ENCODE measurements at regions not wholly inside any gene's neighbourhood (a gene's known extent, or its start where the extent isn't known, plus 50 kb on each side); places are given as distances from the start of the nearest gene placed in this dataset.

DNA sequence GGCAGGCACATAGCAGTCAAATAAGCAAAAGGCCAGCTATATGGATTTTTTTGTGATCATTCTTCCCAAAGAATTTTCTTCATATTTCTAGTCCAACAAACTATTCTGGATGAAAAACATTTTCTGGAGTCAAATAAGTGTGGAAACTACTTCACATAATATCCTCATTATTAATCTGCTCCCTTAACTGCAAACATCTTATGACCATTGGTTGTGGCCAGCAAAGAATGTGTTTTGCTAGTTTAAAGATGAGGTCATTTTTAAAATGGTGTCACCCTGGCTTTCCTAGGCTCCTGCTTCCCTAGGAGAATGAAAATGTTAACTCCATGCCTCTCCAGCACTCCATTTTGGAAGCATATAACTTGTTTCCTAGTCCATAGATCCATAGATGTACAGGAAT, 118.8 kb downstream of the SST start:
- TF ChIP-seq, protein P1, sequence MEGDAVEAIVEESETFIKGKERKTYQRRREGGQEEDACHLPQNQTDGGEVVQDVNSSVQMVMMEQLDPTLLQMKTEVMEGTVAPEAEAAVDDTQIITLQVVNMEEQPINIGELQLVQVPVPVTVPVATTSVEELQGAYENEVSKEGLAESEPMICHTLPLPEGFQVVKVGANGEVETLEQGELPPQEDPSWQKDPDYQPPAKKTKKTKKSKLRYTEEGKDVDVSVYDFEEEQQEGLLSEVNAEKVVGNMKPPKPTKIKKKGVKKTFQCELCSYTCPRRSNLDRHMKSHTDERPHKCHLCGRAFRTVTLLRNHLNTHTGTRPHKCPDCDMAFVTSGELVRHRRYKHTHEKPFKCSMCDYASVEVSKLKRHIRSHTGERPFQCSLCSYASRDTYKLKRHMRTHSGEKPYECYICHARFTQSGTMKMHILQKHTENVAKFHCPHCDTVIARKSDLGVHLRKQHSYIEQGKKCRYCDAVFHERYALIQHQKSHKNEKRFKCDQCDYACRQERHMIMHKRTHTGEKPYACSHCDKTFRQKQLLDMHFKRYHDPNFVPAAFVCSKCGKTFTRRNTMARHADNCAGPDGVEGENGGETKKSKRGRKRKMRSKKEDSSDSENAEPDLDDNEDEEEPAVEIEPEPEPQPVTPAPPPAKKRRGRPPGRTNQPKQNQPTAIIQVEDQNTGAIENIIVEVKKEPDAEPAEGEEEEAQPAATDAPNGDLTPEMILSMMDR (conservative IDR thresholded peaks at IDR 0.05 in 1 of 2, IDR thresholded peaks at IDR 0.05 in 1 of 2; ENCODE audit: low read depth in 1 of 2, low read length in 2 of 2) = no peak
- TF ChIP-seq EZH2 (IDR thresholded peaks at IDR 0.05; ENCODE audit: low read length, missing control alignments) = no peak
